ENCODE measurements at regions not wholly inside any gene's neighbourhood (a gene's known extent, or its start where the extent isn't known, plus 50 kb on each side); places are given as distances from the start of the nearest gene placed in this dataset.

DNA sequence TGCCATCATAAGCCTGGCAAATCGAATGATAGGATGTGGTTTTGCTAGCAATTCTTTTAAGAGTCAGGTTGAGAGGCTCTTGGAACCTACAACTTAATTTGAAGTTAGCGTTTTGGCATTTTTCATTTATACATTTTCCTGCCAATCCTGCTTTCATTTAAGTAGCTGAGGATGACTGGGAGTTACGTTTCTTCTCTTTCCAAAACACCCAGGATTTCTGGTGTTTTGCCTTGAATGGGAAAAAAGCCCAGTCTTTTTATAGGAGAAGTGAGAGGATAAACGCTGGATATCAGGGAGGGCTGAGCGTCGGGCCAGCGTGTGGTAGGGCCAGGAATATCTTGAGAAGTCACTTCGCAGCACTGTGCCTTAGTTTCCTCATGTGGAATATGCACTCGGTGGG lies 174.2 kb upstream of the HAND2 start:
- TF ChIP-seq TEAD1 (CRISPR knock-in tag; IDR thresholded peaks at IDR 0.05) (no peak), FOXO4 (CRISPR knock-in tag; IDR thresholded peaks at IDR 0.05) (no peak), USF2 (CRISPR knock-in tag; IDR thresholded peaks at IDR 0.05) (no peak), NEUROD1 (IDR thresholded peaks at IDR 0.05; ENCODE audit: borderline replicate concordance, low read depth, low read length, partially characterized antibody) (no peak), ADNP (tag; IDR thresholded peaks at IDR 0.05) (no peak), CEBPG (CRISPR knock-in tag; IDR thresholded peaks at IDR 0.05) (no peak), CEBPG (tag; conservative IDR thresholded peaks at IDR 0.05 in 1 of 2, IDR thresholded peaks at IDR 0.05 in 1 of 2) (no peak)
- TF ChIP-seq, protein P1, sequence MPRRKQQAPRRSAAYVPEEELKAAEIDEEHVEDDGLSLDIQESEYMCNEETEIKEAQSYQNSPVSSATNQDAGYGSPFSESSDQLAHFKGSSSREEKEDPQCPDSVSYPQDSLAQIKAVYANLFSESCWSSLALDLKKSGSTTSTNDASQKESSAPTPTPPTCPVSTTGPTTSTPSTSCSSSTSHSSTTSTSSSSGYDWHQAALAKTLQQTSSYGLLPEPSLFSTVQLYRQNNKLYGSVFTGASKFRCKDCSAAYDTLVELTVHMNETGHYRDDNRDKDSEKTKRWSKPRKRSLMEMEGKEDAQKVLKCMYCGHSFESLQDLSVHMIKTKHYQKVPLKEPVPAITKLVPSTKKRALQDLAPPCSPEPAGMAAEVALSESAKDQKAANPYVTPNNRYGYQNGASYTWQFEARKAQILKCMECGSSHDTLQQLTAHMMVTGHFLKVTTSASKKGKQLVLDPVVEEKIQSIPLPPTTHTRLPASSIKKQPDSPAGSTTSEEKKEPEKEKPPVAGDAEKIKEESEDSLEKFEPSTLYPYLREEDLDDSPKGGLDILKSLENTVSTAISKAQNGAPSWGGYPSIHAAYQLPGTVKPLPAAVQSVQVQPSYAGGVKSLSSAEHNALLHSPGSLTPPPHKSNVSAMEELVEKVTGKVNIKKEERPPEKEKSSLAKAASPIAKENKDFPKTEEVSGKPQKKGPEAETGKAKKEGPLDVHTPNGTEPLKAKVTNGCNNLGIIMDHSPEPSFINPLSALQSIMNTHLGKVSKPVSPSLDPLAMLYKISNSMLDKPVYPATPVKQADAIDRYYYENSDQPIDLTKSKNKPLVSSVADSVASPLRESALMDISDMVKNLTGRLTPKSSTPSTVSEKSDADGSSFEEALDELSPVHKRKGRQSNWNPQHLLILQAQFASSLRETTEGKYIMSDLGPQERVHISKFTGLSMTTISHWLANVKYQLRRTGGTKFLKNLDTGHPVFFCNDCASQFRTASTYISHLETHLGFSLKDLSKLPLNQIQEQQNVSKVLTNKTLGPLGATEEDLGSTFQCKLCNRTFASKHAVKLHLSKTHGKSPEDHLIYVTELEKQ (CRISPR knock-in tag; IDR thresholded peaks at IDR 0.05), result no peak
- TF ChIP-seq, protein P2, sequence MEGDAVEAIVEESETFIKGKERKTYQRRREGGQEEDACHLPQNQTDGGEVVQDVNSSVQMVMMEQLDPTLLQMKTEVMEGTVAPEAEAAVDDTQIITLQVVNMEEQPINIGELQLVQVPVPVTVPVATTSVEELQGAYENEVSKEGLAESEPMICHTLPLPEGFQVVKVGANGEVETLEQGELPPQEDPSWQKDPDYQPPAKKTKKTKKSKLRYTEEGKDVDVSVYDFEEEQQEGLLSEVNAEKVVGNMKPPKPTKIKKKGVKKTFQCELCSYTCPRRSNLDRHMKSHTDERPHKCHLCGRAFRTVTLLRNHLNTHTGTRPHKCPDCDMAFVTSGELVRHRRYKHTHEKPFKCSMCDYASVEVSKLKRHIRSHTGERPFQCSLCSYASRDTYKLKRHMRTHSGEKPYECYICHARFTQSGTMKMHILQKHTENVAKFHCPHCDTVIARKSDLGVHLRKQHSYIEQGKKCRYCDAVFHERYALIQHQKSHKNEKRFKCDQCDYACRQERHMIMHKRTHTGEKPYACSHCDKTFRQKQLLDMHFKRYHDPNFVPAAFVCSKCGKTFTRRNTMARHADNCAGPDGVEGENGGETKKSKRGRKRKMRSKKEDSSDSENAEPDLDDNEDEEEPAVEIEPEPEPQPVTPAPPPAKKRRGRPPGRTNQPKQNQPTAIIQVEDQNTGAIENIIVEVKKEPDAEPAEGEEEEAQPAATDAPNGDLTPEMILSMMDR (IDR thresholded peaks at IDR 0.05 in 2 of 3, conservative IDR thresholded peaks at IDR 0.05 in 1 of 3; ENCODE audit: insufficient read depth in 2 of 3, low read depth in 1 of 3, low read length in 3 of 3), result no peak

Measured in K562 (cell line).